Ishikawa (cell line): ENCODE measurements at regions not wholly inside any gene's neighbourhood (a gene's known extent, or its start where the extent isn't known, plus 50 kb on each side); places are given as distances from the start of the nearest gene placed in this dataset.

ENCODE experiments used
- CEBPB ChIP-seq: IDR thresholded peaks from 2 replicates; pipeline ENCODE4 v1.6.1; 2012
- CREB1 ChIP-seq: IDR thresholded peaks from 2 replicates; pipeline ENCODE4 v1.6.1; 2012; ENCODE audit warnings: low read depth
- EGR1 ChIP-seq: IDR thresholded peaks from 2 replicates; pipeline ENCODE4 v1.6.1; 2012
- EP300 ChIP-seq: IDR thresholded peaks from 2 replicates; pipeline ENCODE4 v1.6.1; 2012; ENCODE audit warnings: borderline replicate concordance
- FOXM1 ChIP-seq: IDR thresholded peaks from 2 replicates; pipeline ENCODE4 v1.6.1; 2012; ENCODE audit warnings: low read depth, borderline replicate concordance
- NFIC ChIP-seq: IDR thresholded peaks from 2 replicates; pipeline ENCODE4 v1.6.1; 2012
- RAD21 ChIP-seq: IDR thresholded peaks from 2 replicates; pipeline ENCODE4 v1.6.1; 2012; ENCODE audit warnings: low read depth
- REST ChIP-seq: IDR thresholded peaks from 2 replicates; pipeline ENCODE4 v1.6.1; 2012; ENCODE audit warnings: low read depth, mild to moderate bottlenecking
- TAF1 ChIP-seq: IDR thresholded peaks from 2 replicates; pipeline ENCODE4 v1.6.1; 2012; ENCODE audit warnings: low read depth, mild to moderate bottlenecking
- TCF12 ChIP-seq: IDR thresholded peaks from 2 replicates; pipeline ENCODE4 v1.6.1; 2012; ENCODE audit warnings: low read depth
- TEAD4 ChIP-seq: IDR thresholded peaks from 2 replicates; pipeline ENCODE4 v1.6.1; 2012
- USF1 ChIP-seq: IDR thresholded peaks from 2 replicates; pipeline ENCODE4 v1.6.1; 2012
- YY1 ChIP-seq: IDR thresholded peaks from 2 replicates; pipeline ENCODE4 v1.6.1; 2012; ENCODE audit warnings: low read depth
- TF ChIP-seq, protein P1 (sequence below): IDR thresholded peaks from 2 replicates; pipeline ENCODE4 v1.6.1; 2012

GRCh38 chr10:111724121-111724520 lies 459.4 kb downstream of the GPAM start:
- TF ChIP-seq NFIC (no peak), EP300 (no peak), TCF12 (no peak), TAF1 (no peak), RAD21 (no peak), USF1 (no peak), CREB1 (no peak), EGR1 (no peak), REST (no peak), YY1 (no peak), FOXM1 (no peak), CEBPB (no peak), TEAD4 (no peak)
- TF ChIP-seq, protein P1, sequence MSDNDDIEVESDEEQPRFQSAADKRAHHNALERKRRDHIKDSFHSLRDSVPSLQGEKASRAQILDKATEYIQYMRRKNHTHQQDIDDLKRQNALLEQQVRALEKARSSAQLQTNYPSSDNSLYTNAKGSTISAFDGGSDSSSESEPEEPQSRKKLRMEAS: no peak
